ENCODE measurements at regions not wholly inside any gene's neighbourhood (a gene's known extent, or its start where the extent isn't known, plus 50 kb on each side); places are given as distances from the start of the nearest gene placed in this dataset.

DNA sequence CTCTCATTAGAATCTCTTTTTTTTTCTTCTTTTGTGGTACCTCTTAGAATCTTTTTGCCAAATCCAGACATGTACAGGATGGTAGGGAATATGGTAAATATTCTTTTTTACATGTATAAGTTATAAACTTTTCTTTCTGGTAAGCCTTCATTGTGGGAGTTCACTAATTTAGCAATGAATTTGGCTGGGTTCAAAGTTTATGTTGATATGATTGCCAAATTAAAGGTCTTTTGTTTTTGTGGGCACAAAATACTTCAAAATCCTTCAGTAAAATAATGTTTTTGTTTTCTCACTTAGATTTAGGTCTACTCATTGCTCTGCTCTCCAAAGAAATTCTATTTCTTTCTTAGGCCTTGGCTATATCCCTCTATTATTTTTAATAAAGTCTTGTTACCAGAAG is 1405.9 kb upstream of the ALCAM start:
- no peak overlapping the region for H3K27ac ChIP-seq
- TF ChIP-seq, protein P1, sequence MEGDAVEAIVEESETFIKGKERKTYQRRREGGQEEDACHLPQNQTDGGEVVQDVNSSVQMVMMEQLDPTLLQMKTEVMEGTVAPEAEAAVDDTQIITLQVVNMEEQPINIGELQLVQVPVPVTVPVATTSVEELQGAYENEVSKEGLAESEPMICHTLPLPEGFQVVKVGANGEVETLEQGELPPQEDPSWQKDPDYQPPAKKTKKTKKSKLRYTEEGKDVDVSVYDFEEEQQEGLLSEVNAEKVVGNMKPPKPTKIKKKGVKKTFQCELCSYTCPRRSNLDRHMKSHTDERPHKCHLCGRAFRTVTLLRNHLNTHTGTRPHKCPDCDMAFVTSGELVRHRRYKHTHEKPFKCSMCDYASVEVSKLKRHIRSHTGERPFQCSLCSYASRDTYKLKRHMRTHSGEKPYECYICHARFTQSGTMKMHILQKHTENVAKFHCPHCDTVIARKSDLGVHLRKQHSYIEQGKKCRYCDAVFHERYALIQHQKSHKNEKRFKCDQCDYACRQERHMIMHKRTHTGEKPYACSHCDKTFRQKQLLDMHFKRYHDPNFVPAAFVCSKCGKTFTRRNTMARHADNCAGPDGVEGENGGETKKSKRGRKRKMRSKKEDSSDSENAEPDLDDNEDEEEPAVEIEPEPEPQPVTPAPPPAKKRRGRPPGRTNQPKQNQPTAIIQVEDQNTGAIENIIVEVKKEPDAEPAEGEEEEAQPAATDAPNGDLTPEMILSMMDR (IDR thresholded peaks at IDR 0.05), result no peak
- TF ChIP-seq POLR2A (IDR thresholded peaks at IDR 0.05), result no peak
- DNase-seq, result no peak
- H3K27me3 ChIP-seq, result no peaks in the 10 kb centered on the region
- ATAC-seq, result no peak
- intact Hi-C loops (cut with DNase I), result no loop called here
- no peak overlapping the region for H3K4me3 ChIP-seq
- H3K36me3 ChIP-seq, result no peaks in the 10 kb centered on the region
- H3K9me3 ChIP-seq, result no peaks in the 10 kb centered on the region
- no peaks in the 10 kb centered on the region for H3K4me1 ChIP-seq

DNA sequence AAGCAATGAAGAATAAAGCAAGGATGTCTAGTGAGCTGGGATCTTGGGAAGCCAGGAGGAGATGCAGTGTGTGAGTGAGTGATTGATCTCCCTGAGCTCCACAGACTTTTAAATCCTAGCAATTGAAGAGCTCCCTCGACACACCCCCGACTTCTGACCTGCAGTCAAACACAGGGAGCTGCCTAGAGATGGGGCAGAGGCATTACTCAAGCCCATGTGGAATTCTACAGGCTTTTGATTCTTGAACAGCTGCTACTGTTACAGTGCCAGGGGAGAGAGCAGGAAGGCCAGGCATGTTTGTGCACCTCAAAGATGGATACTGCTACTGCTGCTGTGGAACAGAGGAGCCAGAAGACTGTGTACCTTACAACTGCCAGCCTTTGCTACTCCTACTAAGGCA is 1403.1 kb upstream of the ALCAM start:
- WGBS, 4 donors, result 44 to 59% (median 51%) methylated on average over 2 of the region's 2 CpGs
- DNase-seq (peak in 1 of 5 donors; percentile 16), ATAC-seq (no peak)
- Histone ChIP-seq H3K36me3 (no peaks in the 10 kb centered on the region), H3K4me3 (no peak overlapping the region), H3K4me1 (no peaks in the 10 kb centered on the region), H3K27me3 (no peaks in the 10 kb centered on the region), H3K27ac (no peak overlapping the region), H3K9me3 (no peaks in the 10 kb centered on the region)
- no peak for TF ChIP-seq POLR2A (IDR thresholded peaks at IDR 0.05)
- TF ChIP-seq, protein P1 (IDR thresholded peaks at IDR 0.05), result no peak
- intact Hi-C loops (cut with DNase I), result no loop called here

DNA sequence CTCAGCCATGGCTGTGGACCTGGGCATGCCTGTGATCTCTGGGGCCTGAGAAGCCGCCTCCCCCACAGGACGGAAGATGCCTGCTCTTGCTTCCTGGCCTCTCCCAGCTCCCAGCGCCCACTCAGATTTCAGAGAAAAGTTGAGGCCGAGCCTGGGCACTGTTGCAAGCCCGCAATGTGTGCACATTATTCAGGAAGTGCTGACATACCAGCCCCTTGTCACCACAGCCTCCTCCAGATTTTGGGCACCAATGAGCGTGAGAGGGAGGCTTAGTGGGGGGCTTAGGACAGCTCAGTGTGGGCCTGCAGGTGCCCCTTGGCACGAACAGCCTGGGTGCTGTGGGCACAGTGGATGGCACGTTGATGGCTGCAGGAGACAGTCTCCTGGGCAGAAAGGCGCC is 1400.9 kb upstream of the ALCAM start:
- TF ChIP-seq, protein P1 (IDR thresholded peaks at IDR 0.05), result no peak
- TF ChIP-seq POLR2A (IDR thresholded peaks at IDR 0.05), result no peak
- Histone ChIP-seq H3K9me3 (no peaks in the 10 kb centered on the region), H3K27ac (no peak overlapping the region), H3K4me1 (no peaks in the 10 kb centered on the region), H3K36me3 (no peaks in the 10 kb centered on the region), H3K4me3 (no peak overlapping the region), H3K27me3 (no peaks in the 10 kb centered on the region)
- ATAC-seq (no peak), DNase-seq (peak in 1 of 5 donors; percentile 21)
- 83 to 91% (median 88%) methylated on average over 8 to 9 of the region's 9 CpGs for WGBS, 4 donors
- intact Hi-C loops (cut with DNase I), result no loop called here

DNA sequence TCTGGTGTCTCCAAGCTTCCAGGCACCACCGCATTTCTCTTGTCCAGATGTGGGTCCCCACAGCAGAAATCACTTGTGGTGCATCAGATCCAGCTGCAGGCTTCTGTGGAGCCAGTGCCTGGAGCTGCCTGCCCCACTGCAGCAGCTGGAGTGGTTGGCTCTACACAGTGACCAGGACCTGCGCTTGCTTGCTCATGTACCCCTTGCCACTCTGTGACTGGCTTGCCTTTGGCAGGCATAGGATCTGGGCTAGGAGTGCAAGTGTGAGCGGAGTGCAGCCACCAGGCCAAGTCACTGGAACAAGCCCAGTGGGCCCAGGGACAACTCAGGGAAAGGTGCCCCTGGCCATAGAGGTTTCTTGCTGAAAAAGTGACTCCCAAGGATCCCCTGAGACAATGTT is 1400.0 kb upstream of the ALCAM start:
- H3K4me1 ChIP-seq, result no peaks in the 10 kb centered on the region
- H3K36me3 ChIP-seq, result no peaks in the 10 kb centered on the region
- TF ChIP-seq, protein P1 (IDR thresholded peaks at IDR 0.05), result no peak
- TF ChIP-seq POLR2A (IDR thresholded peaks at IDR 0.05), result no peak
- H3K27me3 ChIP-seq, result no peaks in the 10 kb centered on the region
- intact Hi-C loops (cut with DNase I), result no loop called here
- no peak overlapping the region for H3K27ac ChIP-seq
- WGBS, 4 donors, result 92 to 96% (median 93%) methylated on average over 3 of the region's 3 CpGs
- H3K9me3 ChIP-seq, result no peaks in the 10 kb centered on the region
- ATAC-seq (no peak), DNase-seq (peak in 1 of 5 donors; percentile 37)
- H3K4me3 ChIP-seq, result no peak overlapping the region
